ENCODE measurements at regions not wholly inside any gene's neighbourhood (a gene's known extent, or its start where the extent isn't known, plus 50 kb on each side); places are given as distances from the start of the nearest gene placed in this dataset.

DNA sequence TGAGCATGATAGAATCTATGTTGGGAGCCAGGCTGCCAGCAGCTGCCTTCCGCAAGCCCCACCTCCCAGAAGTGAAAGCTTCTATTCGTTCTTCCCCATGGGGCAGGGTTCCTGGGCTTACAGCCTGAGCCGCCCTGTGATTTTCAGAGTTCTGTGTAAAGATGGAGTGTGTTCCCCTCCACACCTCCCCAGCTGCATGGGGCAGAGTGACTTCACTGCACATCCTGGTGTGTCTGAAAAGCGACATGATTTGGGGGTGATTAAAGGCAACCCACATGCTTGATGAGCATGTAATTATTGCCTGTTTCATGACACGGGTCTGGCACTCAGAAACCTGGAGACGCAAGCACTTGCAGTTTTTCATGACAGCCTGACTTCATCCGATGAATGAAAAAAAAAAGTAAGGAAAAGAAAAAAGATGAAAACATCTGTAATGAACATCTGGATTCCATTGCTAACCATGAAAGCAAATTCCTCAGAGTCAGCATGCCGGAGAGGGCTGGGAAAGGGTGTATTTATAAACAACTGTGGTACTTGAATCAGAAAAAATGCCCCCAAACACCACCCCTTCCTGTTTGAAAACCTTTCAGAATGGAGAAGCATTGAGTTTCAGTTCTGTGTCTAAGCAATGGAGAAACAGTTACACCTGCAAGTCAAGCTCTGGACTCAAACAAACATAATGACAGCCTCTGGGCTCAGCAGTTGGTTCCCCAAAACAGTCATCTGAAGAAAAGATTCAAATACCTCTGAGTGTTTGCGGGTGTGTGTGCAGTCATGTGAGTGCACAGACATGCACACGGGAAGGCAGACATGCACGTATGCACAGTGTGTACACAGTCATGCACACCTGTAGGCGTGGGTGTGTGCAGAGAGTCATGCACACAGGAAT is 266.0 kb downstream of the ENGASE start:
- Histone ChIP-seq H3K9me3 (ENCODE audit: control insufficient read depth in 1 of 2, low read length in 2 of 2) (peaks cover 0 to 3% of the 10 kb centered on the region in 2 donors), H3K4me3 (ENCODE audit: low read depth in 1 of 2, low read length in 2 of 2) (no peak overlapping the region), H3K4me1 (ENCODE audit: control insufficient read depth in 1 of 2, insufficient read depth in 2 of 2, low read length in 2 of 2) (no peaks in the 10 kb centered on the region), H3K27ac (ENCODE audit: low read length) (no peak overlapping the region), H3K36me3 (ENCODE audit: control insufficient read depth in 1 of 2, insufficient read depth in 2 of 2, low read length in 2 of 2) (no peaks in the 10 kb centered on the region), H3K27me3 (ENCODE audit: low read depth, low read length) (no peaks in the 10 kb centered on the region)

DNA sequence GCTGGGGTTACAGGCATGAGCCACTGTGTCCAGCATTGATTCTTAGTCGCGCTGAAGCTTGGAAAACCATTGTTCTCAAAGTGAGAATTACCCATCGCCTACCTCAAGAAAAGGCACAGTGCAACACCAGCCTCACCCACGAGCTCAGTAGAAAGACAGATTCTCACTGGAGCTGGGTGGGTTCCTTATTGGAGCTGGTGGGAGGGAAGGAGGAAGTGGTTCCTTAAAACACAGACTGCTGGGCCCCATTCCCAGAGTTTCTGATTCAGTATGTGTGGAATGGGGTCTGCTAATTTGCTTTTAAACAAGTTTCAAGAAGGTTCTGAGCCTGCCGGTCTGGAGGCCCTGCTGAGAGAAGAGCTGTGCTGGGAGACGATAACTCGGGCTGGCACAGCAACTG is 264.7 kb downstream of the ENGASE start:
- Histone ChIP-seq H3K36me3 (ENCODE audit: control insufficient read depth in 1 of 2, insufficient read depth in 2 of 2, low read length in 2 of 2) (no peaks in the 10 kb centered on the region), H3K9me3 (ENCODE audit: control insufficient read depth in 1 of 2, low read length in 2 of 2) (no peaks in the 10 kb centered on the region), H3K4me3 (ENCODE audit: low read depth in 1 of 2, low read length in 2 of 2) (no peak overlapping the region), H3K27ac (ENCODE audit: low read length) (no peak overlapping the region), H3K4me1 (ENCODE audit: control insufficient read depth in 1 of 2, insufficient read depth in 2 of 2, low read length in 2 of 2) (no peaks in the 10 kb centered on the region), H3K27me3 (ENCODE audit: low read depth, low read length) (no peaks in the 10 kb centered on the region)

DNA sequence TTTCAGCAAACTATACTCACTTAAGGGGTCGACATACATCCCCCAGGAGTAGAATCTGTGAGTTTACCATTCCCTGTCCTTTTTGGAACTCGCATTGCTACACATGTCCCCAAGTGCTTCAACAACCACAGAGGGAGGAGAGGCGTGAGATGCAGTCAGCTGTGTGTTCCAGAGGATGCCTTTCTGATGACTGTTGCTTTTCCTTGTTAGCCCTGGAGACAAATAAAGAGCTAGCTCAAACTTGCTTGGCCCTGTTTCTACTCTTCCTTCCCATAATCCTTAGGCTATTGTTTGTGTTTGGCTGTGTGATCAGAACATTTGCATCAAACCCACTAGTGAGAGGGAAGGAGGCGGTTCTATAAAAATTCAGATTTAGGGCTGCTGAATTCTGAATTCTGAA is 264.0 kb downstream of the ENGASE start:
- H3K4me1 ChIP-seq (ENCODE audit: control insufficient read depth in 1 of 2, insufficient read depth in 2 of 2, low read length in 2 of 2), result no peaks in the 10 kb centered on the region
- H3K9me3 ChIP-seq (ENCODE audit: control insufficient read depth in 1 of 2, low read length in 2 of 2), result no peaks in the 10 kb centered on the region
- no peak overlapping the region for H3K27ac ChIP-seq (ENCODE audit: low read length)
- no peaks in the 10 kb centered on the region for H3K36me3 ChIP-seq (ENCODE audit: control insufficient read depth in 1 of 2, insufficient read depth in 2 of 2, low read length in 2 of 2)
- no peak overlapping the region for H3K4me3 ChIP-seq (ENCODE audit: low read depth in 1 of 2, low read length in 2 of 2)
- no peaks in the 10 kb centered on the region for H3K27me3 ChIP-seq (ENCODE audit: low read depth, low read length)

DNA sequence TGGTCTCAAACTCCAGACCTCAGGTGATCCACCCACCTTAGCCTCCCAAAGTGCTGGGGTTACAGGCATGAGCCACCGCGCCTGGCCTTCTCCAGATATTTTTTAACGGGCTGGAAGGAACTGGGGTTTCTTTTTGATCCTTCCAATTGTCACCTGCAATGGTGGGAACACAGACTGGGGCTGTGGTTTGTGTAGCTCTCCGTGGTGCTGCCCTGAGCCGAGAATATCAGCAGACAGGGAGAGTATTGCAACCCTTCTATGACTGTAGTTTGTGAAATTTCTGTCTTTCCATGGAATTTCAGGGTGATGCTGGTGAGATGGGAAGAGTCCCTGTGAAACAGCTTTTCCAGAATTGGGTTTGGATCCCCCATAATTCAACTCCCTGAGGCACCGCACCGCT is 263.5 kb downstream of the ENGASE start:
- Histone ChIP-seq H3K36me3 (ENCODE audit: control insufficient read depth in 1 of 2, insufficient read depth in 2 of 2, low read length in 2 of 2) (no peaks in the 10 kb centered on the region), H3K27ac (ENCODE audit: low read length) (no peak overlapping the region), H3K4me1 (ENCODE audit: control insufficient read depth in 1 of 2, insufficient read depth in 2 of 2, low read length in 2 of 2) (no peaks in the 10 kb centered on the region), H3K4me3 (ENCODE audit: low read depth in 1 of 2, low read length in 2 of 2) (no peak overlapping the region), H3K27me3 (ENCODE audit: low read depth, low read length) (no peaks in the 10 kb centered on the region), H3K9me3 (ENCODE audit: control insufficient read depth in 1 of 2, low read length in 2 of 2) (no peaks in the 10 kb centered on the region)

DNA sequence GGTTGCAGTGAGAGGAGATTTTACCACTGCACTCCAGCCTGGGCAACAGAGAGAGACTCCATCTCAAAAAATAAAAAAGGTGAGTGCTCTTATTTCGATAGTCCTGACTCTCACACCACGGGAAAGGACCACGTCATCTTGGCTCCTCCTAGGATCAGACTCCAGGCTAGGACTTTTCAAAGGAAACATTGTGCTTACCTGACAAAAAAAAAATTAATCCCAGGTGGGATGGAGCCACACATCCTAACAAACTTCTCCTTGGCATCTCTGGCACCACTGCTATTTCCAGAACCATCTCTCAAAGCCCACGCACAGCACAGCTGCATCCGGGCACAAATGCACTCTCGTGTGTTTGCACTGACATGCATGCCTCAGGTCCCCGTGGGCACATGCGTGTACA is 262.4 kb downstream of the ENGASE start:
- H3K36me3 ChIP-seq (ENCODE audit: control insufficient read depth in 1 of 2, insufficient read depth in 2 of 2, low read length in 2 of 2), result no peaks in the 10 kb centered on the region
- H3K4me3 ChIP-seq (ENCODE audit: low read depth in 1 of 2, low read length in 2 of 2), result no peak overlapping the region
- no peaks in the 10 kb centered on the region for H3K4me1 ChIP-seq (ENCODE audit: control insufficient read depth in 1 of 2, insufficient read depth in 2 of 2, low read length in 2 of 2)
- H3K27ac ChIP-seq (ENCODE audit: low read length), result no peak overlapping the region
- H3K9me3 ChIP-seq (ENCODE audit: control insufficient read depth in 1 of 2, low read length in 2 of 2), result no peaks in the 10 kb centered on the region
- no peaks in the 10 kb centered on the region for H3K27me3 ChIP-seq (ENCODE audit: low read depth, low read length)

DNA sequence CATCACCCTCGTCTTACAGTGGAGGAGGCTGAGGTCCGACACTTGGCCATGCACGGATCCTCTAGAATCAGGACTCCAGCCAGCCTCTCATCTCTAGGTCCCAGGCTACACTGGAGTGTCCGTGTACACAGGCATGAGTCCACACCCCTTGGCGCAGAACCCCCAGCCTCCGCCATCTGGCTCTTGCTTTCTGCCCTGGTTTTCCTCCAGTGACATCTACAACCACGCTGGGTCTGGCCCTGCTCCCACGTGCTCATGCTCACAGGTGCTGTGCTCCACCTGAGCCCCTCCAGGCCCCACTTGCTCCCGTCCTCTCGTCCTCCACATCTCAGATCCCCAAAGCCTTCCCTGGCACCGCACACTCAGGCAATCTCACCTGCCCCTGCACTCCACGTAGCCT is 260.8 kb downstream of the ENGASE start:
- Histone ChIP-seq H3K4me1 (ENCODE audit: control insufficient read depth in 1 of 2, insufficient read depth in 2 of 2, low read length in 2 of 2) (no peaks in the 10 kb centered on the region), H3K27ac (ENCODE audit: low read length) (no peak overlapping the region), H3K4me3 (ENCODE audit: low read depth in 1 of 2, low read length in 2 of 2) (no peak overlapping the region), H3K9me3 (ENCODE audit: control insufficient read depth in 1 of 2, low read length in 2 of 2) (no peaks in the 10 kb centered on the region), H3K36me3 (ENCODE audit: control insufficient read depth in 1 of 2, insufficient read depth in 2 of 2, low read length in 2 of 2) (no peaks in the 10 kb centered on the region), H3K27me3 (ENCODE audit: low read depth, low read length) (no peaks in the 10 kb centered on the region)

DNA sequence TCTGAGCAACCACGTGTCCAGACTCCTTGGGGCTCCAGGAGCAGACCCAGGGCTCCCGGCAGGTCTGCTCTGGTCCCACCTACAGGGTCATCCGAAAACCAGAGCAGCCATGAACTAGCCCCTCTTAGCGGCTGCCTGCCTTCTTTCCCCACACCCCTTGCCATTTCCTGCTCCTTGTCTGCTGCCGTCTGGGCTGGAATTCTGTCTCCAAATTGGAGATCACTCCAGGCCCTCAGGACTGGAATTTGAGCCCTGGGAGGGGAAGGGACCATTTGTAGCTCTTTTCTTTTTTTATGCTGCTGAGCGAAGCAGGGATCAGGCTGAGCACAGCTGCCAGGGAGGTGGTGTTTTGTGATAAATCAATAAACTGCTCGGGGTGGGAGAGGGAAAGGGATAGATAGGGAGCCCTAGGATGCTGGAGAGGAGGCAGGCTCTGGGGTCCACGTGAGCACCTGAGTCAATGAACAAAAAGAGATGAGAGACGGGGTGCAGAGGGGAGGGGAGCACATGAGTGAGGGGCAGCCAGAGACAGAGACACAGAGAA is 257.5 kb downstream of the ENGASE start:
- Histone ChIP-seq H3K27me3 (ENCODE audit: low read depth, low read length) (no peaks in the 10 kb centered on the region), H3K4me3 (ENCODE audit: low read depth in 1 of 2, low read length in 2 of 2) (no peak overlapping the region), H3K4me1 (ENCODE audit: control insufficient read depth in 1 of 2, insufficient read depth in 2 of 2, low read length in 2 of 2) (no peaks in the 10 kb centered on the region), H3K9me3 (ENCODE audit: control insufficient read depth in 1 of 2, low read length in 2 of 2) (no peaks in the 10 kb centered on the region), H3K36me3 (ENCODE audit: control insufficient read depth in 1 of 2, insufficient read depth in 2 of 2, low read length in 2 of 2) (no peaks in the 10 kb centered on the region), H3K27ac (ENCODE audit: low read length) (no peak overlapping the region)

DNA sequence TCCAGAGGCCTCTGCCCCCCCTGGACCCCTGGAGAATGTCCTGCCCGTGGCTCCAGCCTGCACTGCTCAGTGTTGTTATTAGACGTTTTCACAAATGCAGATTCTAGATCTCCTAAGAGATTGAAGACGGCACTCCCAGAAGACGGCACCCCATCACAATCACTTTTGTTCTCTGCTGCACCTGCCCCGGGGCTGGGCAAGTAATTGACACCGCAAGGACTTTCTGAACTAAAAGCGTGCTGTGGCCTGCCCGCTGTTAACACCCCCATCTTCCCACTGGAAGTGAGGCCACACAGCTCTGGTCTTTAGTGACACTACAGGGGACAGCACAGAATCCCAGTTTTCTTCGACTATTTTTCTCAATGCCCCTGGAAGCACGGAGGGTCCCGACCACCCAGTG is 256.9 kb downstream of the ENGASE start:
- no peaks in the 10 kb centered on the region for H3K9me3 ChIP-seq (ENCODE audit: control insufficient read depth in 1 of 2, low read length in 2 of 2)
- H3K4me3 ChIP-seq (ENCODE audit: low read depth in 1 of 2, low read length in 2 of 2), result no peak overlapping the region
- H3K36me3 ChIP-seq (ENCODE audit: control insufficient read depth in 1 of 2, insufficient read depth in 2 of 2, low read length in 2 of 2), result no peaks in the 10 kb centered on the region
- no peaks in the 10 kb centered on the region for H3K4me1 ChIP-seq (ENCODE audit: control insufficient read depth in 1 of 2, insufficient read depth in 2 of 2, low read length in 2 of 2)
- no peak overlapping the region for H3K27ac ChIP-seq (ENCODE audit: low read length)
- H3K27me3 ChIP-seq (ENCODE audit: low read depth, low read length), result no peaks in the 10 kb centered on the region

DNA sequence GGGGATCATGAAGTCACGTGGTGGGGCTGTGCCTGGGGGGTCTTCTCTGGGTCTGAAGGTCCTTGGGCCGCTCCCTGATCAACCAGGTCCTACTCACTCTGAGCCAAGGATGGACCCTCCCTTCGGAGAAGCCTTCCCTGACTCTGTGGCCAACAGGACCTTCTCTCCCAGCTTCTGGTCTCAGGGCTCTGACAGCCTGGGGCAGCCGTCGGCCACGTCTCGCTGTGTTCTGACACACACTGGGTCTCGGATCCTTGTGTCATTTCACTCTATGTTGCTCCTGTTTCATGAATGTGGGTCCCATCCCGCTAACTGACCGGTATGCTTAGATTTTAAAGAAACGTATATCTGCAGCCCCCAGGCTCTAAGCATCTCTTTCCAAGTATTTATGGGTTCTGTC is 256.1 kb downstream of the ENGASE start:
- H3K4me1 ChIP-seq (ENCODE audit: control insufficient read depth in 1 of 2, insufficient read depth in 2 of 2, low read length in 2 of 2), result no peaks in the 10 kb centered on the region
- no peaks in the 10 kb centered on the region for H3K27me3 ChIP-seq (ENCODE audit: low read depth, low read length)
- H3K27ac ChIP-seq (ENCODE audit: low read length), result no peak overlapping the region
- H3K4me3 ChIP-seq (ENCODE audit: low read depth in 1 of 2, low read length in 2 of 2), result no peak overlapping the region
- no peaks in the 10 kb centered on the region for H3K9me3 ChIP-seq (ENCODE audit: control insufficient read depth in 1 of 2, low read length in 2 of 2)
- H3K36me3 ChIP-seq (ENCODE audit: control insufficient read depth in 1 of 2, insufficient read depth in 2 of 2, low read length in 2 of 2), result no peaks in the 10 kb centered on the region

DNA sequence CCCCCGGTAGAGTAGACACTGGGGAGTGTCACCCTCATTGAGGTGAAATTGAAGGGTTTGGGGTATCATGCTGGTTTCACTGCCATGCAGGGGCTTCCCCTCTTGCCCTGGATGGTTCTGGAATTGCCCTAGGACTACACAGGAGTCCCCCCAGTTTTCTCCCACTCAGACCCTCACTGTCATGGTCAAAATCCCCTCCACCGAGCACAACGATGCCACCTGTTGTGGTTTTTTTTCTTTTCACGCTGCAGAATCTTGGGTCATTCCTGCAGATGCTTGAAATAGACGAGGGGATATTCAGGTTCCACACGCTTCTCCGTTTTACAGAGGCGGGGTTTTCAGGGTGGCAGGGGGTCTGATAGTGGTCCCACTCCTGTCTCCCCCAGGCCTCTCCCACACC is 255.6 kb downstream of the ENGASE start:
- no peak overlapping the region for H3K27ac ChIP-seq (ENCODE audit: low read length)
- no peak overlapping the region for H3K4me3 ChIP-seq (ENCODE audit: low read depth in 1 of 2, low read length in 2 of 2)
- H3K36me3 ChIP-seq (ENCODE audit: control insufficient read depth in 1 of 2, insufficient read depth in 2 of 2, low read length in 2 of 2), result no peaks in the 10 kb centered on the region
- H3K27me3 ChIP-seq (ENCODE audit: low read depth, low read length), result no peaks in the 10 kb centered on the region
- no peaks in the 10 kb centered on the region for H3K4me1 ChIP-seq (ENCODE audit: control insufficient read depth in 1 of 2, insufficient read depth in 2 of 2, low read length in 2 of 2)
- no peaks in the 10 kb centered on the region for H3K9me3 ChIP-seq (ENCODE audit: control insufficient read depth in 1 of 2, low read length in 2 of 2)

DNA sequence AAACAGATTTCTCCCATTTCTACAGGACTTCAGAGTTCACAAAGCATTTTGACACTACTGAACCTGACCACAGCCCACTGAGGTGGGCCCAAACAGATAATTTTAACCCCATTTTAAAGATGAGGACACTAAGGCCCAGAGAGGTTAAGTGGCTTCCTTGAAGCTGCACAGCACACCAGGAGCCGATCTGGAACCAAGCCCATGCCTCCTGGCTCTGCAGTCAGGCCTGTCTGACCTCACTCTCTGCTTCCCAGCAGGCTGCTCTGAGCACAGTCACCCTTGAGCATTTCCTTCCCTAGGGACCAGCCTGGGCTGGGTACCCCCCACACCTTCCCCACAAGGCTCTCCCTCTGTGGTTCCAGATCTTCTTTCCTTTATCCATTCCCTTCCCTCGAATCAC is 252.2 kb downstream of the ENGASE start:
- Histone ChIP-seq H3K36me3 (ENCODE audit: control insufficient read depth in 1 of 2, insufficient read depth in 2 of 2, low read length in 2 of 2) (peaks cover 0 to 5% of the 10 kb centered on the region in 2 donors), H3K4me1 (ENCODE audit: control insufficient read depth in 1 of 2, insufficient read depth in 2 of 2, low read length in 2 of 2) (no peaks in the 10 kb centered on the region), H3K4me3 (ENCODE audit: low read depth in 1 of 2, low read length in 2 of 2) (no peak overlapping the region), H3K9me3 (ENCODE audit: control insufficient read depth in 1 of 2, low read length in 2 of 2) (no peaks in the 10 kb centered on the region), H3K27ac (ENCODE audit: low read length) (no peak overlapping the region), H3K27me3 (ENCODE audit: low read depth, low read length) (no peaks in the 10 kb centered on the region)

Measured in muscle layer of duodenum (tissue), 2 donors.